Testis (tissue), 2 donors: ENCODE measurements at regions not wholly inside any gene's neighbourhood (a gene's known extent, or its start where the extent isn't known, plus 50 kb on each side); places are given as distances from the start of the nearest gene placed in this dataset.

Experiments used
- CTCF ChIP-seq, 3 experiments: fragments of 450-650 bp in 2 of 3; fragments of 200-600 bp in 1 of 3; sonication (generic) in 1 of 3; IDR thresholded peaks; one replicate each; pipeline ENCODE4 v1.5.1; 2016 to 2019; ENCODE audit warnings: antibody characterized with exemption in 3 of 3, mild to moderate bottlenecking in 2 of 3, moderate library complexity in 1 of 3
- POLR2A ChIP-seq: fragments of 450-650 bp; IDR thresholded peaks from one replicate; pipeline ENCODE4 v1.6.1; 2017; ENCODE audit warnings: antibody characterized with exemption, mild to moderate bottlenecking, moderate library complexity

DNA sequence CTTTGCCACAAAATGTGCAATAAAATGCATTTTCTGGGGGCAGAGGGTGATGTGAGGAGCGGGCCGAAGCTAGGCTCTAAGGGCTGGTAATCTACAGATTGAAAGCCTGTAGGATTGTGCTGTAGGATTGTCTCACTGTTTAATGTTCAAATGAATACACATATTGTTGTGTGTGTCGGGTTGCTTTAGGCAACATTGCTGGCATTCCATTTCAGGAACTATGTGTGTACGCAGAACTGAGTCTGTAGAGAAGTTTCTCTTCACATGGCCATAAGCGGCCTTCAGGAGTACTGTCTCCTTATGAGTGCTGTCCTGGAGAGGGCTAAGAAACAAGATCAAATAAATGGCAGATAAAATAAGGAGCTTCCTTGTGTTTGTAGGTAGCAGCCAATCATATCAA is 540.2 kb downstream of the GATA3 start:
- no peak for TF ChIP-seq CTCF (IDR thresholded peaks at IDR 0.05)
- TF ChIP-seq POLR2A: no peak
